ENCODE measurements at regions not wholly inside any gene's neighbourhood (a gene's known extent, or its start where the extent isn't known, plus 50 kb on each side); places are given as distances from the start of the nearest gene placed in this dataset.
A peak's percentile ranks its signal among the peaks of the same experiment; 100 is the strongest.
"Not testable (repeated sequence)": the region's sequence is repeated elsewhere in the genome, so short reads cannot be mapped to it uniquely, and the experiment has no call there.

DNA sequence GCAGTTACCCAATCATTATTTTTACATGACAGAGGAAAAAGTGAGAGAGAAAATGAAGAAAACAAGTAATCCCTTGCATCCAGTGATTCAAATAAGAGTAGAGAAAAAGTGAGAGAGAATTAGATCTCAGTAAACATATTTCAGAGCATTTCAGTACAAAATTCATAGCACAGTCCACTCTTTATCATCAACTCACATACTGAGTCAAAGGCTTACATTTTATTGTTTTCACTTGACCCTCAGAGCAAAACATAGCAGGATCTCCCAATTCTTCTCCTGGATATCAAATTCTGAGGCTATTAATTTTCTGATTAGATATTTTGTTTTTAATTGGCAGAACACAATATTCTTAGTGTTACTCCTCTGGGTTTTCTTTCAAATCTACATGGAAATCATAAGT lies 1568.3 kb upstream of the PRR20A start:
- DNase-seq (ENCODE audit: low spot score) = no peak

DNA sequence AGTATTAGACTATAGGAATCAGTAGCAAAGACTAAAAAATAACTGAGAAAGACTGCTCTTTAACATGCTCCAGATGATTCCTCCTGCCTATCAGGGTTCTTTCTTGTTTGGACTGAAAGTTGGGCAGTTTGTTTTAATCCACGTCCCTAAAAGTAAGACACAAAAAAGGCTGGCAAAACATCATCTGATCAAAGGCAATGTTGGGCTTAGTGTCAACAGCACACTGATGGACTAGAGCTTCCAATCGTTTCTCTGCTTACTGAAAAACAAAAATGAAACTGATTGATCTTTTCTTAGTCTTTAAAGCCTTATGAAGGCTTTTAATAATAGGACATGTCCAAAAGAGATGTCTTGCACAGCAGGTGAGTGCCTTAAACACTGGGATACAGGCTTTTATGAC lies 1567.9 kb upstream of the PRR20A start:
- DNase-seq (ENCODE audit: low spot score) = no peak

DNA sequence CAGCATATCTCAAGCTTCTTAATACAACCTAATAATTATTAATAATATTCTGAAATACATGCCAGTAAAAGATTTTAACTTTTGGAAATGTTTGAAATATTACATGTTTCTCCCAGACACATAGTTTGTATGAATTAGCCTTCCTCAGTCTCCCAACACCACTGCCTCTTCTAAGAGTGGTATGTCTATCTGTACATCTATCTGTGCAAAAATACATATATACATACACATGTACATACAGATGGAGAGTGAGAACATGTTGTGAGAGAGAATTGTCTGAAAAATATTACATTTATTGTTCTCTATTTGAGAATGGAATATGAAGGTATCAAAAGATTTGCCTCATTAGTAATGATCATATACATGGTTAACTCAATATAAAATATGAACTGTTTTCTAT lies 1567.2 kb upstream of the PRR20A start:
- DNase-seq (ENCODE audit: low spot score) = no peak

DNA sequence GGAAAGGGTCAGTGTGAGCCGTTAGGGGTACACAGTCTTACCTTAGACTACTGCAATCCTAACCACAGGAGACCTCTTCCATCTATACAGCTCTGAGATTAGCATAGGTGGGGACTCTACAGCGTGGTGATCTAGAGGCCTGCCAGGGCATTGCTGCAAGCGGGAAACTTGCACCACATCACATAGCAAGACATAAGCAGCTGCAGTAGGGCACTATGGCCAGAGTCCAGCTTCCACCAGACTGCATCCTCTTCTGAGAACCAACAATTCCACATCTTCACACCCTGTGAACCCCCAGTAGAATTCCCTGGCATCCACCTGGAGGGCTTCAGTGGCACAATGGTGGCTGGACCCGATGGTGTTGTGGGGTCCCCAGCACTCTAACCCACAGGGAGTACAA lies 1564.3 kb upstream of the PRR20A start:
- no peak for DNase-seq (ENCODE audit: low spot score)

DNA sequence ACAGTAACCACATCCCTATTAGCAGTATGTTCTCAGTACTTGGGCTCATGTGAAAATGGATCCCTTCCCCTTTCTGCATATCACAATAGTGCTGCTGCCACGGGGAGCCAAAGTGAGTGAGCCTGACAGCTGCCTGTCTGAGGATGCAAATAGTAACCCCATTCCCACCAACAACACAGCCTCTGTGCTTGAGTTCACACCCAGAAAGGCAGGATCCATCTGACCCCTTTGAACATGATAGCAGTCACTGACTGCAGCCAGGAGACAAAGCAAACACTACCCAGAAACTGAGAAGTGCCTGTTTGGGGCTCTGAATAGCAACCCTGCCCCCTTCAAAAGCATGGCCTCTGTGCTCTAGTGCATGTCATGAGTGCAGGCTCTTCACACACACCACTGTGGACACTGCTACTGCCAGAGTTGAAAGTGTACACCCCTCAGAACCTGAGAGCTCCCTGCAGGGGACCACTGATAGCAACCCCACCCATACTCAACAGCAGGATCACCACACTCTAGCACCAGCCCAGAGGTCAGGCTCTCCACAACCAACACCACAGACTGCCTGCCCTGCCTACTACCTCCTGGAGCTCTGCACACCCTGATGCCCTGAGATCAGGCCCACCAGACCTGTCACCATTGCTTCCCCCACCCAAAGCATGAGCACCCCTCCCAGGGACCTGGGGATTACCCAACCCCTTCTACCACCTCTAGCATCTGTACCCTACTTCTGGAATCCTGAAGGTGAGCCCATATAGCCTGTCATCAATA lies 1563.5 kb upstream of the PRR20A start:
- no peak for DNase-seq (ENCODE audit: low spot score)

DNA sequence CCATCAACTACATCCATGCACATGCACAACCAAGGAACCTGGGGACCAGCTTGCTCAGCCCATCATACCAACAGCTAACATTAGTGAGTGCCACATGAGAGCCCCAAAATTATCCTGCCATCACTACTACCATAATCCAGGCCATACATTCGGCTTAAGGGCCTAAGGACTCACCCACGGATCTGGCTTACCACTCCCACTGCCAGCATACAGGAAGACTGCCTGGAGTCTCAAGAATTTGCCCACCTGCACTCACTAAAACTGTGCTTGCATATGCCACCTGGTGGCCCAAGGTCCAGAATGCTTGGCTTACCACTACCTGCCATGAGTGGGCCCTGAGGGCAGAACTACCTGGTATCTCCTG lies 1562.9 kb upstream of the PRR20A start:
- no peak for DNase-seq (ENCODE audit: low spot score)

DNA sequence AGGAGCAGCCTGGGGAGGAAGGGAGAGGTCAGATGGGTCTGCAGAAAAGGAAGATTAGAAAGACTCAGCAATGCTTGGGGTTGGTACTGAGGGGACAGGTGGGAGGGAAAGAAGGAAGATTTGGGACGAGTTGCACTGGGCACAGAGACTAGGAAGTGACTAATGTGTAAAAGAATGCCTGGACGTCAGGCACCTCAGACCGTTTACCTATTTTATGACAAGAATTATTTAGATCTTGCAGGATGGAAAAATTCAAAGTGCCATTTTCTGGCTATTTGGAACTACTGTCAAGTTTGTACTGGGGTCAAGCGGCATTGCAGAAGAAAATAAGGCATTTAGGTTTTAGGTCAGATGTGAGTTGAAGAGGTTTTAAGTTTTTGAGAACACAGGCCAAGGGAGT lies 1558.4 kb upstream of the PRR20A start:
- not testable (repeated sequence) for DNase-seq (ENCODE audit: low spot score)

DNA sequence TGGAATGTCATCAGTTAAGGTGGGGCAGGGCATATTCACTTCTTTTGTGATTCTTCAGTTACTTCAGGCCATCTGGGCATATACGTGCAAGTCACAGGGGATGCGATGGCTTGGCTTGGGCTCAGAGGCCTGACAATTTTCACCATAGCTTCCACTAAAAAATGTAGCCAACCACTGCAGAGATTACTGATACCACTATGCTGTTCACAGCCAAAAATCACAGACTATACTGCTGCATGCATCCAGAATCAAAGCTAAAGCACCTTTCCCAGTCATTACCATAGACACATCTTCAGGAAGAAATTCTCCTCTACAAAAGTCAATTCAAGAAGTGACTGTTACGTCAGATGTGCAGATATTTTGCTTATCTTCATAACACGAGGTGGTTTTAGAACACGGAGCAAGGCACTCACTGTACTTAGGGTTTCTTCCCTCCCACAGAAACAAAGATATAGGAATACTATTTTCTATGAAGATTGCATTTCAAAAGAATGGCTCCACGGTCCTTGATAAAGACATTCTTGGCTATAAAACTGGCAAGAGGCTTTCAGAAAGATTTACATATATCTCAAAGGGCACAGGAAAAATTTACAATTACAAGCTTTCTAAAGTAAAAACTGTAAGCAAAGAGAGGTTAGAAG lies 1556.6 kb upstream of the PRR20A start:
- no peak for DNase-seq (ENCODE audit: low spot score)

DNA sequence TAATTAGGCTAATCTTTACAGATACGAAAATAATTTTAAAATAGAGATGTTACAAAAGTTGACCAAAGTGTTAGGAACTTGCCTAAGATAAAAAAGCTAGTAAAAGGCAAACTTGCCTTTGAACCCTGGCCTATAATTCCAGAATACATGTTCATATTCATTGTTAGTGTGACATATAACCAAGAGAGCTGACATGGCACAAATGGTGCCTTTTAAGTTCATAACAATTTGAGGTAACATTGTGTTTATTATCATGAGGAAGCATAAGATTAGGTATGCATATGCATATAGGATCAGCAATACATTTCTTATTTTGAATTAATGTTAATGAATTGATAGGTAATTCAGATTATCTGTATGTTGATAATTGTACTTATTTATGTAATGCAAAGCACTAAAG lies 1537.9 kb upstream of the PRR20A start:
- DNase-seq (ENCODE audit: low spot score) = no peak

DNA sequence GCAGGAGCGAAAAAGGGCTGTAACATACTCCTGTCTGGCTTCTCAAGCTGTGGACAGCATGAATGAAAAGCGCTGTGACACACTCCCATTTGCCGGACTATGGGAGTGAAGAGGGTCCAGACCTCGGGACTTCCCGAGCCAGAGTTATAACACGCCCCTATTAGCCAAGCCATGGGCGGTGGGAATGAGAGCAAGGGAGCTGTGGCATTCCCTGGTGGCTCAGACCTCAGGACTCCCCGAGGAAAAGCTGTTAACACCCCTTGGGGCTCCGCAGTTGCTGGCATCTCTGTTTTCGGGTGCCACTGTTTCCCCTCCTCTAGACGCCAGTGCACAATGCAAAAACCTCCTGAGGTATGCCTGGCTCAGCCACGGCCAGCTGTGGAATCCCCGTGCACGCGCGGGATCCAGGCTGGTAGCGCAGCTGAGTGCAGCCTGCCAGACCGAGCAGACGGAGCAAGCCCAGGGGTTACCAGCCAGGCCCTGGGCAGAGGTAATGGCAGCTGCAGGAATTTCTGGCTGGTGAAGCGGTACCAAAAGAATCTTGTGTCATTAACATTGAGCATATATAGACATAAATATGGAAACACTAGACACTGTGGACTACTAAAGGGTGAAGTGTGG lies 1534.6 kb upstream of the PRR20A start:
- no peak for DNase-seq (ENCODE audit: low spot score)

DNA sequence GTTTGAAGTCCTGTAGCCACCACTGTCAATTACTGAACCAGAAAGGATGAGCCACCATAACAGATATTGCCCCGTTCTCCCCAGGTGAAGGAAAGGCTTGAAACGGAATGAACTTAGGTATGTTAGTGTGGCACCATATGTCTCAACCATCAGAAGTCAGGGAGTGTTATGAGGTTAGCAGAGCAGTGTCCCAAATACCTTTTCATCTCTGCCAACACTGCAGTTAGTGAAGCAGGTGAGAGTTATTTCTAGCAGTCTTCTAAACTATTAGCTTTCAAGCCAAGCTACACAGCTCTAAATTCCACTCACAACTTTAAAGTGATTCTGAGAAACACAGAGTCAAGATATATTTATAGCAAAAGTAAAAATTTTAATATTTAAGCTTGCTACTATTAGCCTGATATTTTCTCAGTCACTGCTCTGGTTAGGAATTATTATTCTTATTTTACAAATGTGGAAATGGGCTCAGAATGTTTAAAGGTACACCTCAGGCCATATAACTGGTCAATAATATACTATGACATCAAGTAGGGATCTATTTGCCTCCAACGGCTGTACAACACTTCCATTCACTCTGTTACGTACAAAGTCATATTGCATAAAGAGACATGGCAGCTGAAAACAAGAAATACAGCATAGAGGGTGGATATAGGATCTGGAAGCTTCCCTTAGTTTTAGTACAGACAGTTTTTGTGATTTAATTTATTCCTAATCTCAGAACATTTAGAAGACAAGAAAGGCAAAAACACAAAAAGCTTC lies 1527.1 kb upstream of the PRR20A start:
- no peak for DNase-seq (ENCODE audit: low spot score)

DNA sequence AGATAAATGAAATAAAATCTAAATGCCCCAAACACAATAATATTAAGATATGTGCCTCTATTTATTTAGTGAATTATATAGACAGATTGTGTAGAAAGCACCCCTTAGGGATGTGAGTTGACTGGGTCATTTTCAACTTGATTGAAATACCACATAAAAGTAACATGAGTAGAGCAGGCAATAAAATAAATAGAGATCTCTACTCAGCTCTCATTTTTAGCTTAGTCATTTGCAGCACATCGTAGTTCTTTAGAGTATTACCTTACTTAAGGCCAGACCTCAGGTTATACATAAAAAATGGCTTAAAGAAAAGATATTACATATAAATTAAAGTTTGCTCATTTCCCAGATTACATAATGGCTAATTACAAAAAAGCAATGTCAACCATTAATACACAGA lies 1525.6 kb upstream of the PRR20A start:
- no peak for DNase-seq (ENCODE audit: low spot score)

DNA sequence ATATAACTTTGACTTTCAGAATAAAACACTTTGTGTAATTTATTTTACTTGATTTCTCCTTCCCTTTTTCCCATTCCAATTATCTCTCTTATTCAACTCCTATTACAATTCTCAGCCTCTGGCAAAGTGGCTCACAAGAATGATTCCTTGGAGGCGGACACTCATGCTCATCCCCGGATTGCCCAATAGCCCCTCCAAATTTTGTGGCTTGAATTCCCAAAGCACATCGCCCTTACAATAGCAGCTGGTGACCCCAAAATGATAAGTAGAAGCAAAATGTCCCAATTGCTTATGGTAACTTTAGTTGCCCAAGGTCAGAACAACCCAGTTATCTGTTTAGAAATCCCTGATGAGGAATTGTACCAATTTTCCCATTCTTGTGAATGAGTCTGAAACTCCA lies 1523.5 kb upstream of the PRR20A start:
- DNase-seq (ENCODE audit: low spot score) = no peak

DNA sequence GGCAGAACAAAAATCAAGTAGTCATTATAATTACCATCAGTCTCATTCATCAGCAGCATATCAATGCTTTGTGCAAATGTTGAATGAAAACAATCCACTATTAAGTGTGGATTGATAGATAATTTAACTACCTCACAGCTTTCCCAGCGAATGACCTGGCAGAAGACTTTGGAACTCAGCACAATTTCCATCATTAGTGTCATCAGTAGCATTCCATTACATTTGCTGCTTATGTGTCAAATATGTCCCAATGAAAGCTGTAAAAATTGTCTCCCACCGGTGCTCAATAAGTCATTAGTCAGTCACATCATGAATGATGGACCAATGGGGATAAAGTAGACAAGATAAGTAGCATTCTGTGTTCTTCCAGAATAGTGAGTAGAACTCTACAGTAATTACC lies 1513.5 kb upstream of the PRR20A start:
- no peak for DNase-seq (ENCODE audit: low spot score)

DNA sequence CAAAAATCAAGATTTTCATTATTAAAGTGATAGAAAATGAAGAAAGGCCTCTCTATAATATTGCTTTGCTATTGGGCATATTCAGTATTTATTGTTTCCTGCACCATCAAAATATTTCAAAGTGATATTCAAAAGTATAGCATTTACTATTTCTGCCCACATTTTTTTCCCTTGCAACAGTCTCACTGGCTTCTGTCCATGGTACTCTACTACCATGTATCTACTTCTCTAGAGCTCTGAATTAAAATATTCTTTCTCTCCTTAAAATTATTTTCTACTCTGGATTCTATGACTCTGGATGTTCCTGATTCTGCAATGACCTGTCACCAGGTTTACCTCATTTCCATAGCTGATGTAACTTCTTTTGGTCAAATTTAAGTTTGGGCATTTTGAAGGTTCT lies 1508.3 kb upstream of the PRR20A start:
- no peak for DNase-seq (ENCODE audit: low spot score)

DNA sequence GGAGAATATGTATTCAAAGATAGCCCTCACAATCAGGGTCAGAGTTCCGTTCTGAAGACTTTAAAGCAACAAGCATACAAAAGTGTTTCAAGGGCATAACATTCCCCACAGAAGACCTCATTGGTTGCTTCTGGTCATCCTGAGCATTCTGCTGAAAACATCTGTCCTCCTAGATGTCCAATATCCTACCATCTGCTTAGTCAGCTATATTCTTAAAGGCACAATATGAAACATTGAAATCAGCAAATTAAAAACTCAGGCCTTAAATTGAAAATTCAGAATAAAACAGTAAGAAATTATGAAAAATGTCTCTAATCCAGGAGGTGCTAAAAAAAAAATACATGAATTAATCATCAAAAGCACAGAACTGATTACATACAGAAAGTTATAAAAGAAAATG lies 1491.2 kb upstream of the PRR20A start:
- DNase-seq (ENCODE audit: low spot score) = no peak

DNA sequence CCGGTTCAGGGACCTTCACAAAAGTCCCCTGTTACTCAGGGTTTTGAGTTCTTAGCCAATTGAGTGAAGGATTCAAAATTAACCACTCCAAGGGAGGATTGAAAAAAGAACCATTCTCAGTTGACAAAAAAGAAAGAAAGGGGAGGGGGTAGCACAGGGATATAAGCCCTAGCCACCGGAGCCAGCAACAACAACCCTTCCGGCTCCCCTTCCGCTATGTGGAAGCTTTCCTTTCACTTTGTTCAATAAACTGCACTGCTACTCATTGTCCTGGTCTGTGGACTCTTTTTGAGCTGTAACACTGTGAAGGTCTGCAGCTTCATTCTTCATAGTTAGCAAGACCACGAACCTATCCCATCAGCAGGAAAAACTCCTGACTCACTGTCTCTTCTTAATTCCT lies 1488.1 kb upstream of the PRR20A start:
- no peak for DNase-seq (ENCODE audit: low spot score)

DNA sequence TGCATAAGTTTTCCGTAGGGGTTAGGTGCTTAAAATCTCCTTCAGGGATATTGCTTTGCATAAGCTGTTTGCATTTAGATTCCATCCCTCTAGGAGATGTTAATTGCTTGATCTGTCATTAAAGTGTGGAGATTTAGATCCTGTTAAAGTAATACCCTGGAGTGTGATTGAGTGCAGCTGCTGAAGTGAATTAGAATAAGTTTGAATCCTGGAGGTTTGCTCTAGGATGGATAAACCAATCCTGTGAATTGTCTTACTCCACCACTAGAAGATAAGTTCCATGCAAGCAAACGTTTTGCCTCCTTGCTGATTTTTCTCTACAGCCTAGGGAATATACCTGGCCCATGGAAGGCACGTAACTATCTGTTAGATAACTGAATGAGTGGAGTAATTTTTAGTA lies 1487.2 kb upstream of the PRR20A start:
- no peak for DNase-seq (ENCODE audit: low spot score)

DNA sequence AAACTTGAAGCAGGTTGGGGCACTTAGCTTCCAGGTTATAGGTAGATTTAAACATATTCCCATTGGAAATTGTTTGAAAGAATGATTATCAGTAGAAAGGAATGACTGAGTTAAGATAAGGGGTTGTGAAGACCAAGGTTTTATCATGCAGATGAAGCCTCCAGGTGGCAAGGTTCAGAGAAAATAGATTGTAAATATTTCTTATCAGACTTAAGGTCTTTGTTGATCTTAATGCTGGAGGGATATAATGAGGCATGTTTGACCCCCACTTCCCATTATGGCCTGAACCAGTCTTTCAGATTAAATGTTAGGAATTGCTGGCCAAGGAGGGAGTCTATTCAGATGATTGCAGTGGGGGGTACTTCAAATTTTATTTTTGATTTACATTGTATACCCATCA lies 1486.5 kb upstream of the PRR20A start:
- DNase-seq (ENCODE audit: low spot score) = no peak

DNA sequence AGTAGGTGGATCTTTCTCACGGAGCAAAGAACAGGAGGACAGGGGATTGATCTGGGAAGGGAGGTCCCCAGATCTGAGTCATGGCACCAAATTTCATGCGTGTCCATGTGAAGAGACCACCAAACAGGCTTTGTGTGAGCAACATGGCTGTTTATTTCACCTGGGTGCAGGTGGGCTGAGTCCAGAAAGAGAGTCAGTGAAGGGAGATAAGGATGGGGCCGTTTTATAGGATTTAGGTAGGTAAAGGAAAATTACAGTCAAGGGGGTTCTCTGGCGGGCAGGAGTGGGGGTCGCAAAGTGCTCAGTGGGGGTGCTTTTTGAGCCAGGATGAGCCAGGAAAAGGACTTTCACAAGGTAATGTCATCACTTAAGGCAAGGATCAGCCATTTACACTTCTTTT lies 1480.5 kb upstream of the PRR20A start:
- not testable (repeated sequence) for DNase-seq (ENCODE audit: low spot score)

DNA sequence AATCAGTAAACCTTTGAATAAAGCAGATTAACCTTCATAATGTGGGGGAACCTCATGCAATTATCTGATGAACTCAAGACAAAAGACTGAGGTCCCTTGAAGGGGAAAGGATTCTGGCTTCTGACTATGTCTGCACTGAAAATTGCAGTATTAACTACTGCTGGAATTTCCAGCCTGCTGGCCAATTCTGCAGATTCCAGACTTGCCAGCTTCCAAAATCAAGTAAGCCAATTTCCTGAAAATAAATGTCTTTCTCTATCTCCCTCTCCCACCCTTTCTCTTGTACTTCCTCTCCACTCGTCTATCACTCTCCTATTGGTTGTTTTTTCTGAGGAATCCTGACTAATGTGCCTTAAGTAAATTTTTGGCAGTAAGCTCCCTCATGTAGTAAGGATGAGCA lies 1479.9 kb upstream of the PRR20A start:
- DNase-seq (ENCODE audit: low spot score) = no peak

DNA sequence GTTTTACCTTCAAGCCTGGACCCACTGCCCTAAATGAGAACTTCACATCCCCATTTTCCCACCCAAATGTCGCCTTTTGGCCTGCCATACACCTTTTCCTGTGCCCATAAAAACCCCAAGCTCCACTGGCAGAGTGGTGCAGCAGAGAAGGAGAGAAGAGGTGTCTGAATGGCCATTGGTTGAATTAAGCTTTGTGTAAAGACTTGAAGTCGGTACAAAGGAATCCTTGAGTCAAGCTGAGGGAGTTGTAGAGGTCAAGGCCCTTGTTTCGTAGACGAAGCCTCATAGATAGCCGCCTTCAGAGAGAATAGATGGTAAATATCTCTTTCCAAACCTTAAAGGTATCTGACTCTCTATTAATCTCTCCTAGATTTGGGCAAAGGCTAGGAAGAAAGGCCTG lies 1479.2 kb upstream of the PRR20A start:
- DNase-seq (ENCODE audit: low spot score) = no peak

DNA sequence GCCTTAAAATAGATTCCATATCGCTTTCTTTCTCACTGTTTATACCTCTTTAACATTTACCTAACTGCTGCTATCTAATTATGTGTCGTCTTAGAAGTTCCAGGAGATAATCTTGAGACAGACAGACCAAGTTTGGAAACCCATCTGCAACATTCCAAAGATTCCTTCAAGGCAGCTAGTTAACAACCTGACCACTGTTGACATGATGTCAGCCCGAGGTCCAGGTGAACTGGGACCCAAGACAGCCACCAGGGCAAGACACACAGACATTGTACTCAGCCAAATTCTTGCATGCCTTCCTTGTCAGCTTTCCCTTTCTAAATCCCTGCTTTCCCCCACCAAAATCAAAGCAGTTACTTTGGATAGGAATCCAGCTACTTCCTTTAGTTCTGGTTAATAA lies 1476.5 kb upstream of the PRR20A start:
- DNase-seq (ENCODE audit: low spot score) = peak; percentile 13
